ENCODE measurements at regions not wholly inside any gene's neighbourhood (a gene's known extent, or its start where the extent isn't known, plus 50 kb on each side); places are given as distances from the start of the nearest gene placed in this dataset.

GRCh38 chr17:34733333-34733732 lies 154.0 kb downstream of the TMEM132E start:
- no peak for DNase-seq

- no peak for DNase-seq
These were observed 151.4 kb downstream of the TMEM132E start for GRCh38 chr17:34730816-34731215.

GRCh38 chr17:34728771-34729310 lies 149.5 kb downstream of the TMEM132E start:
- DNase-seq = no peak

- no peak for DNase-seq
These were observed 148.2 kb downstream of the TMEM132E start for GRCh38 chr17:34727601-34728000.

DNA sequence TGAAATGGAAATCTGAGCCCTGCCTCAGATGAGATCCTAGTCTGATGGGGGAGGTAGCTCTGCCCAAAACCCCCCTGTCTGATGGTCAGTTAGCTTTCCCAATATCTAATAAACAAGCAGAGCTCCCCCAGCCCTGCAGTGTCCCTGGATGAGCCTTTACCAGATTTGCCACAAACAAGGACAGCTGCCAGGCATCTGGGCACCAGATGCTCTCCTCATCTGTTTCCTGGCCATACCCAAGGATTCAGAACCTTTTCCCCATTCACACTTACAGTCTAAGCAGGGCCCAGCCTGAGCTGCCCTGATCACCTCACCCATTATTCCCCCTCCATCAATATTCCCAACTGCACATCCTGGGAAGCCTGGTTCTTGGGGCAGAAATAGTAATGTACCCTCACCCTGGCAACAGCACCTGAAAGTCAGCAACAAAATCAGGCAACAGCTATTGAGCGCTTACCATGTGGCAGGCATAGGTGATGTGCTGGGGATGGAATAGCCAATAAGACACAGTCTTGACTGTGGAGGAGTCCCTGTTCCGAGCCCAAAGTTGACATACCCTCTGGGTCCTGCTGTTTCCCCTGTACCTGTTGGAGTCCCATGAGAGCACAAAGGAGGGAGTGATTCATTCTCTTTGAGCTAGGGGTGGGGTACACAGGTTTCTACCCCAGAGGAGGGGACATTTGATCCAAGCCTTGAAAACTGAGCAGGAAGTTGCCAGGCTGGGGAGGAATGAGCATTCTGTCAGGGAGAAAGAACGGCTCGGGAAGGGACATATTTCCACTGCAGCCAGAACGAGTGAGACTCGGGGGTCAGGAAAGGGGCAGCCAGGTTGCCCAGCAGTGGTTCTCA lies 147.4 kb downstream of the TMEM132E start:
- no peak for DNase-seq

- no peak for DNase-seq
These were observed 146.3 kb downstream of the TMEM132E start for GRCh38 chr17:34725725-34726124.

DNA sequence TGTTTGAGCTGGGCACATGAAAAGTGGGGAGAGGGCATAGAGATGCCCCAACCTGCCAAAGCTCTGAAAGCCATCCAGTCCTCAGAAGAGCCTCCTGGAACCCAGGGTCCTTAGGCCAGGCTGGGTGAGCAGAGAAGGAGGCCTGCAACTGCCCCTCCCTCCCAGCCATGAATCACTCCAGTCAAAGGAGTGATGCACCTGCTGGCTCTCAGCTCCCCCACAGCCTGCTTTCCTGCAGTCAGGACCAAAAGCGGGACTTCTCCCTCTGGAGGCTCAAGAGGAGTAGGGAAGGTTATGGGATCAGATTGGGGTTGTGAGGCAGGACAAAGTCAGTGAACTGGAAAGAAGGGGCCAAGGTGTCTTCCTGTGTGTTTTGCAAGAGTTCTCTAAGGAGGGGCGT lies 145.6 kb downstream of the TMEM132E start:
- no peak for DNase-seq

DNA sequence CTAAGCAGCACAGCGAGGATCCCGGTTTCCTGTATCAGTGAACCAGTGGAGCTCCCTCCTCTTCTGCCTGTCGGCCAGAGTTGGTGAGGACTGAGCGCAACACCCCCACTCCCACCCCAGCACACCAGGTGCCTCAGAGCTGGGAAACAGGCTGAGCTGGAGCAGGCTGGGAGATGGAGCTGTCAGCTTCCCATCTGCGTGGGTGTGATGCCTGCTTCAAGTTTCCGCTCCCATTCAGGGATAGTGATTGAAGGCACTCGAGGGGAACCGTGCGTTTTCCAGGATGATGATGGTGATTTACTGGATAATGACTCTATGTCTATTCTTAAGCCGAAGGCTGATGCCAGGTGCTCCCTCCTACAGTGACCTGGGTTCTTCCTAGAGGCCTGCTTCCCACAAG lies 144.5 kb downstream of the TMEM132E start:
- DNase-seq = no peak

DNA sequence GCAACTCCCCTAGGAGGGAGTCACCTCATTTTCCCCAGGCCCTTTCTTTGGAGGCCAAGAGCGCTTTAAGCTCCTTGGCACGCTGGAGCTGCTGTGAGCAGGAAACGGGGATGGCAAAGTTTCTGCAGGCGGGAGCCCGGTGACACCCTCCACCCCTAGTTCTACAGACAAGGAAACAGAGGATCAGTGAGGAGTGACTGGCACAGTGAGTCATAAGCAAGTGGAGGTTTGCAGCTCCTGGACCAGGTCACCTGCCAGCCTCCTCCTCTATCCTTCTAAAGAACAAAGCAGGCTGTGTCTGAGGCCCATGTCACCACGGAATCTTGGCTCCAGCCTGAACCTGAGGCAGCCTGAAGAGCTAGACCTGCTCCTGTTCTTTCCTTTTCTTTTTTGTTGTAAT lies 141.9 kb downstream of the TMEM132E start:
- no peak for DNase-seq

DNA sequence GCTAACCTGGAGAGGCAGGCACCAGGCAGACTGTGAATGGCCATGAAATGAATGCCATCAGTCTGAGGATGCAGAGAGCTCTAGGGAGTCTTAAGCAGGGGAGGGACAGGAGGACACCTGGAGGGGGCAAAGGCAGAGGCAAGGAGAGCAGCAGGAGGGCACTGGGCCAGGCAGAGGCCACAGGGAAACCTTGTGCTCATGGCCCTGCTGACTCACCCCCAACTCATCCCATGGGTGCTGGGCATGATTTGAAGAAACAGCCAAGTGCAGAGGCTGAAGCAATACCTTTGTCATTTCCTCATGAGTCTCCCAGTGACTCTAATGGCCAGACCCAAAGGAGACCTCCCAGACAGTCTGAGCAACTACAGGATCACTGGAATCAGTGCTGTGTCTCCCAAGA lies 141.4 kb downstream of the TMEM132E start:
- DNase-seq = no peak

DNA sequence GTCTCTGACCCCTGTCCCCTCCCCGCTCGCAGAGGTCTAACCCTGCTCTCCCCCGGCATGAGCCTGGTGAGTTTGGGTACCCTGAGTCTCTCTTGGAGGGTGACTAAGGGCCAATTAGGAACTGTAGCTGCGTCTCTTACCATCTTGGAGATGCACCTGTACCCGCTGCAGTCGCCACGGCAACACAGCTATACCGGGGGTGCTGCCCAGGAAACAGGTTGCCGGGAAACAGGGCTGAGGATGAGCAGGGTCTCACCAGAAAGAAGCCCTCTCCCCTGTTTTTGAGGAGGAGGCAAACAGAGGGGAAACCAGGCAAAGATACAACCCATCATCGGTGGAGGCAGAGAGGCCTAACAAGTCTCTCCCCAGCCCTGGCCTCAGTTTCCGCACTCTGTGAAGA lies 140.2 kb downstream of the TMEM132E start:
- no peak for DNase-seq

DNA sequence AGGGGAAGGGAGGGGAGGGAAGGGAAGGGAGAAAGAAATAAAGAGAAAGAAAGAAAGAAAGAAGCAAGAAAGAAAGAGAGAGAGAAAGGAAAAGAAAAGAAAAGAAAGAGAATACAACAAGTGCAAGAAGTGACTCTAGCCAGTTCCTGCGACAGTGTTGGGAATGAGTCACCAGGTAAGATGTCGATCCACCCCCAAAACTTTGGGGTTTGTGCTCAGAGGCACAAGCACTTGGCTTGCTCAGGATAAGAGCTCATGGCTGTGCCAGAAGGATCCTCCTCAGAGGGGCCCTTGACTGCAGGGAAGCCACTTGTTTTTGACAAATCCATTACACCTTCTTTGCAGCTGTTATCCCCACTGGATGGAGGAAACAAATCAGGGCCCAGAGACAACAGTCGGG lies 137.7 kb downstream of the TMEM132E start:
- no peak for DNase-seq

- DNase-seq = no peak
These were observed 136.9 kb downstream of the TMEM132E start for GRCh38 chr17:34716291-34716690.

DNA sequence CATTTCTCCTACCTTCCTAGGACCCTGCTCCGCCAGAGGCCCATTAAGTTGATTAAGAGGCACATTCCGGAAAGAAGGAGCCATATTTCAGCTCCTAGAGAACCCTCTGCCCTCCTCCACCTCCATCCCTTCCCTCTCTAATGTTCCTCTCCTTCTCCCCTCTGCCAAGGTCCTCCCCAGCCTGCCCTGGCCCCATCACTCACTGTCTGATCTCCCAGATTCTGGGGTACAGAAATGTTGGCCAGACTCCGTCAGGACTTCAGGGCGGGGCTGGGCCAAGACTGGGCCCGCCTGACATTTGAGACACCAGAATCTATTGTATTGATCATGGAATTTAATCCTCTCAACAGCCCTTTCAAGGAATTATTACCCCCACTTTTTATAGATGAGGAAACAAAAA lies 136.1 kb downstream of the TMEM132E start:
- no peak for DNase-seq

DNA sequence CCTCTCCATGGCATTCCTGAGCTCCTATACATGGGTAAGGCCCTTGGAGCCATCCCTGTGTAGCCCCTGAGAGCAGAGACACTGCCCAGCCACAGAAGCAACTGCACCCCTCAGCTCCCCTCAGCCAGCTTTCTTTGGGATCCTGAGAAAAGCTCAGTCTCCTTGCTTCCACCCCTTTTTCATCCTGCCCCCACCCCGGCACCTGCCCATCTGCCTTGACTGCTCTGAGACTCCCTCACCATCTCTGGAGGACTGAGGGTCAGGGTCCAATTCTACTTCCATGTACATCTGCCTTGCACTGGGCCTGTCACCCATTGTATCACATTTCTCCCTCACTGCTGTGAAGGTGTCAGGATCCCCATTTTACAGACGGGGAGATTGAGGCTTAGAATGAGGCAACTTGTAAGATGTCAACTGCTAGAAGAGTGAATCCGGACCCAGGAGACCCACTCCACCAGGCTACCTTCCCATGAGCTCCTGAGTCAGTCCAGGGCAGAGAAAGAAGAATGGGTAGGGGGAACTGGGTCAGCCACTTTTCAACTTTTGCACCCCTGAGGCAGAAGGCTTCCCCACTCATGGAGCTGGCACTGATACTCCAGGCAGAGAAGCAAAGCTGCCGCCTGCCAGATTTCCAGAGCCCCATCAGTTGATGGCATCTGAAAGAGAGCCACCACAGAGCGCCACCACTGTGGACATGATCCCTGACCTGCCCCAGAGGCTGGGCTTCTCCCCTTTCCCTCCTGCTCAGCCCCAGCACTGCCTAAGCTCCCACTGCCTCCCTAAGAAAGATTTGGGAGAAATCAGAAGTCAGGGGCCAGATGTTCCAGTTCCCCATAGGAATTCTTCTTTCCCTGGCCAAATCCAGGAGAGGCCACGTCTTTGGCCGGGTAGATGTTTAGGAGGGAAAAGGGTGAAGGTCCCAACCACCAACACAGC lies 135.4 kb downstream of the TMEM132E start:
- DNase-seq = no peak

DNA sequence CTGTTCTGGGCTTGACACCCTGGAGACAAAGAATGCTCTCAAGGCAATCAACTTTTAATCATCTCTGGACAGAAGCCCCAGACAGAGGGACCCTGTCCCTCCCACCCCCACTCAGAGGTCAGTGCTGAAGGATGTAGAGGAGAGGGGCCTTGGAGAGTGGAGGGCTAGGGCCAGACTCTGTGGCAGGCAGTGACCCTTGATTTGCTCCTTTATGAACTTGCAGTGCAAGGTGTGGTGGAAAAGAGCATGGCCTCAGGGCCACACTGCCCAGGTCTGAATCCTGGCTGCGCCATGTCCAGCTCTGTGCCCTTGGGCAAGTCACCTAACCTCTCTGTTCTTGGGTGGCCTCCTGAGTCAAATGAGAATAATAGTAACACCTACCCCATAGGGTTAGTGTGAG lies 134.3 kb downstream of the TMEM132E start:
- no peak for DNase-seq

- no peak for DNase-seq
These were observed 133.3 kb downstream of the TMEM132E start for GRCh38 chr17:34712481-34713195.

DNA sequence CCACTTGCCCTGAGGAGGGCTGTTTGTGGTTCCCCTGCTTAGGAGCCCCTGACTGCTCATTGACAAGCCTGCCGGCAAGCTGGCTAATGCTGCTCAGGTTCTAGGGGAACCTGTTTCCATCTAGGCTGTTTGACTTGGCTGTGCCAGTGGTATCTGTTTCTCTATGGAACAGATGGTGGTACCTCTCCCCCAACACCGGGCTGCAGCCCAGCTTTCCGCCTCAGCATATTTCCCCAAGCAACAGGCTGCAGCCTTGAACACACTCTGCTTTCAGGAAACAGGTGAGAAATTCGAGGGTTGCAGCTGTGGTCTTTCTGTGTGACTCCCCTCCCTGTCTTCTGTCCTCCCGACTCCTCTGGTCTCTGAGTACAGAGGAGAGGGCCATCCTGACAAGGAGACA lies 132.3 kb downstream of the TMEM132E start:
- no peak for DNase-seq

- no peak for DNase-seq
These were observed 130.8 kb downstream of the TMEM132E start for GRCh38 chr17:34710226-34710625.

DNA sequence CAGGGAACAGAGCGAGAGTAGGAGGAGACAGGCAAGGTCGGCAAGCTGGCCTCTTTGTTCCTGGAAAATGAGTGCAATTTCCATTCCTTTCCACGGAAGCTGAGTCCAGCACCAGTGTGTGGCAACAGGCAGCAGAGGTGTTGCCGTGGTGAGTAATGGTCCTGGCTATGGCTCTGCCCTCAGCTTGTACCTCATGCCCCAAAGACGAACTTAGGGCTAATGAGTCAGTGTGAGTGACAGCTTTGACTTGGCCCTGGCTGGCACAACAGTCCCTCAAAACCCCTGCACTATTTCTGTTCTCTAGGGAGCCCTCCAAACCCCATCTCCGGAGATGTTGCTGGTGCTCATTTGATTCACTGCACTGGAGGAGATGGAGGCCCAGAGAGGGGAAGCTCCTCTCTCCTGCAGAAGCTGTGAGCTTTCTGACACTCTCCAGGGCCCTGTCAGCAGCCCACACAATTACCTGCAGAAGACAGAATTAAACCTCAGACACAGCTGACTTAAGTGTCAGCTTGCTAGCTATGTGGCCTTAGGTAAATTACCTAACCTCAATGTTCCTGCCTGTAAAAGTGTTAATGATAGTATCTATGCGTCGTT lies 129.9 kb downstream of the TMEM132E start:
- DNase-seq = no peak

GRCh38 chr17:34706029-34706428 lies 126.6 kb downstream of the TMEM132E start:
- DNase-seq = peak in 1 of 5 experiments; percentile 6

GRCh38 chr17:34703533-34703932 lies 124.2 kb downstream of the TMEM132E start:
- DNase-seq = peak in 1 of 5 experiments; percentile 32
